ENCODE measurements at regions not wholly inside any gene's neighbourhood (a gene's known extent, or its start where the extent isn't known, plus 50 kb on each side); places are given as distances from the start of the nearest gene placed in this dataset.

DNA sequence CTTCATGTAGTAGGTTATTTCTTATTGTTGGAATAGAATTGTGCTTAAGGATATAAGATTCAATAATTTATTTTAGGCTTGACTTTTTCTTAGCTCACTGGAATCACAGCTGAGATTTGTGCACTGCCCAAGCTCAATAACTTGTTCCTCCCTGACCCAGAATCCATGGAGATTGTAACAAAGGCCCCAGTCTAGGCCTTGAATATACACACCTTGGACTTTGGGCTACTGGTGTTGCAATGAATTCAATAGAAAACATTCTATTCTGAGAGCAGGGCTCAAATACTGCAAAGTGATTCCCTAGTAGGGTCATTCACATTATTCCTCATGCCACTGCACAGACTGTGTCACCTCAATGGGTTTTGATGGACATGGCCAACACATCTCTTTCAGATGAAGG, 352.4 kb downstream of the GALC start (continued):
- TF ChIP-seq SALL1 (CRISPR knock-in tag; IDR thresholded peaks at IDR 0.05), result peak; percentile 56; the same call in 1 of the 2 replicates
- TF ChIP-seq ZMAT3 (CRISPR knock-in tag; conservative IDR thresholded peaks at IDR 0.05), result no peak
- TF ChIP-seq PRMT3 (CRISPR knock-in tag; IDR thresholded peaks at IDR 0.05; ENCODE audit: borderline replicate concordance, low read depth), result no peak
- TF ChIP-seq PTBP1 (IDR thresholded peaks at IDR 0.05; ENCODE audit: low read depth, low read length, poor library complexity, severe bottlenecking), result no peak
- TF ChIP-seq, protein P1, sequence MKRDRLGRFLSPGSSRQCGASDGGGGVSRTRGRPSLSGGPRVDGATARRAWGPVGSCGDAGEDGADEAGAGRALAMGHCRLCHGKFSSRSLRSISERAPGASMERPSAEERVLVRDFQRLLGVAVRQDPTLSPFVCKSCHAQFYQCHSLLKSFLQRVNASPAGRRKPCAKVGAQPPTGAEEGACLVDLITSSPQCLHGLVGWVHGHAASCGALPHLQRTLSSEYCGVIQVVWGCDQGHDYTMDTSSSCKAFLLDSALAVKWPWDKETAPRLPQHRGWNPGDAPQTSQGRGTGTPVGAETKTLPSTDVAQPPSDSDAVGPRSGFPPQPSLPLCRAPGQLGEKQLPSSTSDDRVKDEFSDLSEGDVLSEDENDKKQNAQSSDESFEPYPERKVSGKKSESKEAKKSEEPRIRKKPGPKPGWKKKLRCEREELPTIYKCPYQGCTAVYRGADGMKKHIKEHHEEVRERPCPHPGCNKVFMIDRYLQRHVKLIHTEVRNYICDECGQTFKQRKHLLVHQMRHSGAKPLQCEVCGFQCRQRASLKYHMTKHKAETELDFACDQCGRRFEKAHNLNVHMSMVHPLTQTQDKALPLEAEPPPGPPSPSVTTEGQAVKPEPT (CRISPR knock-in tag; IDR thresholded peaks at IDR 0.05; ENCODE audit: low read depth), result no peak
- TF ChIP-seq PPARG (CRISPR knock-in tag; conservative IDR thresholded peaks at IDR 0.05), result peak; percentile 53; the same call in 1 of the 2 replicates
- peak; percentile 64; the same call in 1 of the 2 replicates for TF ChIP-seq SOX5 (CRISPR knock-in tag; IDR thresholded peaks at IDR 0.05; ENCODE audit: borderline replicate concordance)
- no peak for TF ChIP-seq KLF11 (CRISPR knock-in tag; IDR thresholded peaks at IDR 0.05)
- TF ChIP-seq CREB1 (IDR thresholded peaks at IDR 0.05), result no peak
- no peak; the same call in 1 of the 2 replicates for TF ChIP-seq CREB1 (CRISPR knock-in tag; IDR thresholded peaks at IDR 0.05)
- TF ChIP-seq THAP11 (CRISPR knock-in tag; IDR thresholded peaks at IDR 0.05), result 0 out of 2 replicates have a peak, but pooled peaks have one; percentile 16
- peak; percentile 47; the same call in 1 of the 2 replicates for TF ChIP-seq HMG20A (CRISPR knock-in tag; IDR thresholded peaks at IDR 0.05; ENCODE audit: borderline replicate concordance)

DNA sequence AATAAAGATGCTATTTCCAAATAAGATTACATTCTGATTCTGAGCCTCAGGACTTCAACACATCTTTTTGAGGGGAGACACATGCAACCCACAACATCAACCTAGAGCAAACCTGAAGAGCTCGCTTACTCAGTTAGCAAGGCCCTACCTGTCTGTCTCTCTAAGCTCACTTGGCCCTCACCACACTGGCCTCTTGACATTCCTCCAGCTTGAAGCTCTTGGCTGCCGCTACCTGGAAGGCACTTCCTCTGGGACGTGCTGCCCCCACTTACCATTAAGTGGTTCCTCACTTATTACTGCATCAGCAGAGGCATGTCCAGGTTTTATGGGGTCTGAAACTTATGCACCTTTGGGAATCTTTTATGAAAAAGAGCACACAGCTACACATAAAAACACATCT, 354.8 kb downstream of the GALC start:
- 10% methylated on average over 3 of the region's 3 CpGs for WGBS (ENCODE audit: low lambda C conversion rate)
- Histone ChIP-seq H3K27me3 (ENCODE audit: control insufficient read depth in 1 of 2, insufficient read depth in 2 of 2, low read length in 2 of 2) (no peaks in the 10 kb centered on the region), H3K79me2 (ENCODE audit: insufficient read depth, low read length) (no peaks in the 10 kb centered on the region), H3K4me1 (ENCODE audit: insufficient read depth, low read length) (peaks cover 19% of the 10 kb centered on the region), H3K4me3 (replicated peaks in 1 of 3; ENCODE audit: insufficient read depth in 1 of 3, low read depth in 2 of 3, low read length in 3 of 3) (no peak overlapping the region), H3K36me3 (replicated peaks in 1 of 2; ENCODE audit: control insufficient read depth in 1 of 2, insufficient read depth in 2 of 2, low read length in 2 of 2) (no peaks in the 10 kb centered on the region), H3K9me3 (ENCODE audit: low read length) (no peaks in the 10 kb centered on the region), H2AFZ (ENCODE audit: low read length) (no peak overlapping the region), H3K4me2 (ENCODE audit: low read depth, low read length) (no peak overlapping the region), H3K27ac (ENCODE audit: extremely low read length, insufficient read depth, low read length) (no peak overlapping the region), H4K20me1 (ENCODE audit: insufficient read depth, low read length) (no peaks in the 10 kb centered on the region), H3K9ac (ENCODE audit: insufficient read depth, low read depth, low read length) (no peak overlapping the region)
- intact Hi-C loops (cut with micrococcal nuclease; ENCODE audit: unreplicated experiment), result no loop called here
- TF ChIP-seq KDM1A (CRISPR knock-in tag; IDR thresholded peaks at IDR 0.05) (no peak), CAMTA2 (CRISPR knock-in tag; IDR thresholded peaks at IDR 0.05; ENCODE audit: borderline replicate concordance) (no peak), ZNF75D (CRISPR knock-in tag; IDR thresholded peaks at IDR 0.05; ENCODE audit: borderline replicate concordance) (no peak), FOXP1 (IDR thresholded peaks at IDR 0.05) (no peak), FOXP1 (CRISPR knock-in tag; IDR thresholded peaks at IDR 0.05) (no peak), NFIB (CRISPR knock-in tag; IDR thresholded peaks at IDR 0.05; ENCODE audit: borderline replicate concordance) (no peak), ZBTB20 (CRISPR knock-in tag; IDR thresholded peaks at IDR 0.05; ENCODE audit: borderline replicate concordance, low read depth) (no peak), ZFP36 (IDR thresholded peaks at IDR 0.05; ENCODE audit: borderline replicate concordance, low read depth, low read length, partially characterized antibody) (no peak), ZNF615 (CRISPR knock-in tag; IDR thresholded peaks at IDR 0.05; ENCODE audit: borderline replicate concordance) (no peak), TAF1 (CRISPR knock-in tag; IDR thresholded peaks at IDR 0.05) (no peak), ZNF674 (CRISPR knock-in tag; IDR thresholded peaks at IDR 0.05; ENCODE audit: low read depth) (no peak)
- ChIA-PET POLR2A (no interaction called here), CTCF (ENCODE audit: low intra/inter-chr PET ratio, low total read pairs) (no interaction called here)
- no TSS peak for BruUV-seq (replicated peaks)
- FAIRE-seq (no peak), DNase-seq (ENCODE audit: low spot score) (no peak), ATAC-seq (no peak)
- in situ Hi-C loops (cut with HindIII; ENCODE audit: extremely low pct_ligation_motif_present, low pct_unique_long_range_greater_than_20kb), result no loop called here
